Coronary artery (tissue), 2 donors: ENCODE measurements at regions not wholly inside any gene's neighbourhood (a gene's known extent, or its start where the extent isn't known, plus 50 kb on each side); places are given as distances from the start of the nearest gene placed in this dataset.
"Not testable (repeated sequence)": the region's sequence is repeated elsewhere in the genome, so short reads cannot be mapped to it uniquely, and the experiment has no call there.

ENCODE experiments used
- DNase-seq: peaks from one replicate; pipeline ENCODE4 v3.0.0-alpha.2; 2017; ENCODE audit warnings: low spot score
- H3K27ac ChIP-seq, 2 donors: fragments of 200-600 bp; sonication (generic); one replicate each; pipeline ENCODE4 v1.5.1; 2016 to 2019
- H3K4me3 ChIP-seq: fragments of 200-600 bp; sonication (generic); 2 replicates; pipeline ENCODE4 v1.5.1; 2016; ENCODE audit warnings: mild to moderate bottlenecking, moderate library complexity
- CTCF ChIP-seq: fragments of 200-600 bp; sonication (generic); IDR thresholded peaks from one replicate; pipeline ENCODE4 v1.5.1; 2019; ENCODE audit warnings: antibody characterized with exemption

GRCh38 chr4:186846426-186846825, 122.8 kb upstream of the FAT1 start:
- peak overlapping the region in 1 of 2 donors; percentile 2 for H3K27ac ChIP-seq
- no peak for DNase-seq
- no peak for TF ChIP-seq CTCF
- H3K4me3 ChIP-seq: no peak overlapping the region

- H3K4me3 ChIP-seq, DNase-seq, H3K27ac ChIP-seq: not testable (repeated sequence)
Measured at GRCh38 chr4:186847429-186848131, 123.9 kb upstream of the FAT1 start.

GRCh38 chr4:186848437-186848836, 124.8 kb upstream of the FAT1 start:
- TF ChIP-seq CTCF: no peak

GRCh38 chr4:186851291-186852072, 127.8 kb upstream of the FAT1 start:
- no peak for TF ChIP-seq CTCF
- DNase-seq: no peak
- no peak overlapping the region for H3K4me3 ChIP-seq
- no peak overlapping the region for H3K27ac ChIP-seq

More at GRCh38 chr4:186848437-186848836, 124.8 kb upstream of the FAT1 start:
- no peak for DNase-seq
- no peak overlapping the region for H3K27ac ChIP-seq
- H3K4me3 ChIP-seq: no peak overlapping the region

- TF ChIP-seq CTCF: no peak
- Histone ChIP-seq H3K4me3 (no peak overlapping the region), H3K27ac (no peak overlapping the region)
- DNase-seq: no peak
Measured at GRCh38 chr4:186852073-186852420, 128.4 kb upstream of the FAT1 start.

- no peak overlapping the region for H3K27ac ChIP-seq
- H3K4me3 ChIP-seq: no peak overlapping the region
- no peak for DNase-seq
- TF ChIP-seq CTCF: no peak
Measured at GRCh38 chr4:186852964-186853391, 129.3 kb upstream of the FAT1 start.

GRCh38 chr4:186854256-186854655, 130.6 kb upstream of the FAT1 start:
- no peak for TF ChIP-seq CTCF

More at GRCh38 chr4:186854256-186854655, 130.6 kb upstream of the FAT1 start:
- H3K27ac ChIP-seq: no peak overlapping the region
- H3K4me3 ChIP-seq: no peak overlapping the region
- DNase-seq: no peak
